B cell (primary cell): ENCODE measurements at regions not wholly inside any gene's neighbourhood (a gene's known extent, or its start where the extent isn't known, plus 50 kb on each side); places are given as distances from the start of the nearest gene placed in this dataset.

ENCODE experiments used
- ATAC-seq: fragments of 200-7000 bp; cut with Tn5 transposase; one replicate; pipeline ENCODE4 v1.10.0; 2021; ENCODE audit warnings: low read depth, mild to moderate bottlenecking, moderate number of reproducible peaks, moderate library complexity
- CTCF ChIA-PET: fragments of 350-600 bp; sonication (Branson Sonifier 250); formaldehyde crosslinking; loops from one replicate; lab custom pipeline; 2021; ENCODE audit warnings: antibody characterized with exemption, inconsistent platforms; lab: Charles Lee
- POLR2A ChIA-PET: fragments of 350-600 bp; sonication (Branson Sonifier 250); formaldehyde crosslinking; loops from one replicate; lab custom pipeline; 2021; ENCODE audit warnings: antibody characterized with exemption; lab: Charles Lee
- DNase-seq: peaks from one replicate; pipeline ENCODE4 v3.0.0; 2013
- H2AFZ ChIP-seq: 2 replicates; pipeline ENCODE4 v1.6.1; 2012; ENCODE audit warnings: mild to moderate bottlenecking, low read depth, low read length; ENCODE audit not compliant: insufficient read depth, poor library complexity, severe bottlenecking
- H3K27ac ChIP-seq, 2 donors: 1 replicate in 1 of 2; 2 replicates in 1 of 2; pipeline ENCODE4 v1.5.1; 2012 to 2013; ENCODE audit warnings: low read length in 2 of 2, mild to moderate bottlenecking in 2 of 2, moderate library complexity in 1 of 2
- H3K27me3 ChIP-seq, 4 experiments: fragments of 200-600 bp in 1 of 4; sonication (generic) in 1 of 4; replicated peaks in 1 of 4; 1 replicate in 2 of 4; 2 replicates in 2 of 4; pipeline versions ENCODE4 v1.6.1 to v1.7.0; 2013 to 2016; ENCODE audit warnings: low read length in 3 of 4, mild to moderate bottlenecking in 2 of 4, mixed read lengths in 1 of 4, moderate library complexity in 1 of 4; ENCODE audit not compliant: insufficient read depth in 4 of 4, control insufficient read depth in 3 of 4; ENCODE audit errors: control extremely low read depth in 1 of 4
- H3K36me3 ChIP-seq, 2 experiments: replicated peaks in 1 of 2; 1 replicate in 1 of 2; 2 replicates in 1 of 2; pipeline versions ENCODE4 v1.6.1 to v1.7.1; 2013; ENCODE audit warnings: low read length in 1 of 2; ENCODE audit not compliant: insufficient read depth in 2 of 2, control insufficient read depth in 1 of 2; ENCODE audit errors: control extremely low read depth in 1 of 2, extremely low read depth in 1 of 2
- H3K4me1 ChIP-seq, 2 donors: fragments of 200-600 bp in 1 of 2; sonication (generic) in 1 of 2; 1 replicate in 1 of 2; 2 replicates in 1 of 2; pipeline versions ENCODE4 v1.5.1 to v1.6.1; 2013 to 2017; ENCODE audit warnings: low read length in 2 of 2; ENCODE audit not compliant: control insufficient read depth in 2 of 2, insufficient read depth in 2 of 2
- H3K4me2 ChIP-seq: replicated peaks from 2 replicates; pipeline ENCODE3; 2012; ENCODE audit warnings: mild to moderate bottlenecking, low read depth, low read length; ENCODE audit not compliant: poor library complexity, severe bottlenecking
- H3K4me3 ChIP-seq, 5 experiments: fragments of 200-600 bp in 1 of 5; sonication (generic) in 1 of 5; 1 replicate in 3 of 5; 2 replicates in 2 of 5; pipeline versions ENCODE4 v1.5.1 to v1.7.0; 2011 to 2016; ENCODE audit warnings: low read length in 4 of 5, mild to moderate bottlenecking in 4 of 5, low read depth in 2 of 5, control low read depth in 1 of 5, moderate library complexity in 1 of 5; ENCODE audit not compliant: insufficient read depth in 1 of 5; ENCODE audit errors: control extremely low read depth in 1 of 5, extremely low read depth in 1 of 5
- H3K79me2 ChIP-seq: fragments of 200-600 bp; sonication (generic); one replicate; pipeline ENCODE4 v1.6.0; 2016; ENCODE audit warnings: low read length; ENCODE audit not compliant: control insufficient read depth, insufficient read depth
- H3K9ac ChIP-seq: fragments of 200-600 bp; sonication (generic); 2 replicates; pipeline ENCODE4 v1.6.1; 2017; ENCODE audit warnings: mild to moderate bottlenecking, low read length, moderate library complexity
- H3K9me3 ChIP-seq, 3 donors: one replicate each; pipeline versions ENCODE4 v1.6.1 to v1.7.1; 2013; ENCODE audit warnings: low read length in 2 of 3; ENCODE audit not compliant: control insufficient read depth in 2 of 3, insufficient read depth in 1 of 3; ENCODE audit errors: control extremely low read depth in 1 of 3
- H4K20me1 ChIP-seq: 2 replicates; pipeline ENCODE4 v1.6.0; 2012; ENCODE audit warnings: mild to moderate bottlenecking, low read length; ENCODE audit not compliant: insufficient read depth, control insufficient read depth, poor library complexity, severe bottlenecking
- H3K27ac Mint-ChIP-seq: one replicate; pipeline ENCODE4 v1.8.0; 2021; ENCODE audit warnings: mixed read lengths
- H3K27me3 Mint-ChIP-seq: one replicate; pipeline ENCODE4 v1.8.0; 2021; ENCODE audit warnings: mixed read lengths
- H3K4me1 Mint-ChIP-seq: one replicate; pipeline ENCODE4 v1.8.0; 2021; ENCODE audit warnings: mixed read lengths
- H3K4me3 Mint-ChIP-seq: one replicate; pipeline ENCODE4 v1.8.0; 2021; ENCODE audit warnings: mixed read lengths
- H3K9me3 Mint-ChIP-seq: one replicate; pipeline ENCODE4 v1.8.0; 2022; ENCODE audit warnings: mixed read lengths; ENCODE audit not compliant: insufficient read depth
- EZH2 ChIP-seq: IDR thresholded peaks from 2 replicates; pipeline ENCODE4 v1.6.1; 2012; ENCODE audit warnings: borderline replicate concordance, low read depth, mild to moderate bottlenecking, moderate library complexity, low read length; ENCODE audit not compliant: insufficient read depth, poor library complexity, severe bottlenecking
- WGBS: methylation state at CpG from one replicate; pipeline ENCODE4 v1.1.5; 2013; ENCODE audit warnings: missing lambda C conversion rate; ENCODE audit not compliant: insufficient coverage; 5-methylcytosine and 5-hydroxymethylcytosine counted together
- intact Hi-C: fragments of 100-400 bp; cut with micrococcal nuclease; formaldehyde crosslinking; loops from one replicate; pipeline ENCODE4 v1.10.0; 2022
- TF ChIP-seq, protein P1 (sequence below): fragments of 200-600 bp; IDR thresholded peaks from one replicate; pipeline ENCODE4 v1.8.0; 2022; ENCODE audit warnings: antibody characterized with exemption, mild to moderate bottlenecking

- no peak overlapping the region for H3K4me2 ChIP-seq
- intact Hi-C loops, result no loop called here
- no peaks in the 10 kb centered on the region for H3K27me3 ChIP-seq
- no peak overlapping the region for H3K4me3 ChIP-seq
- WGBS, result 98% methylated on average over 5 of the region's 6 CpGs
- H3K79me2 ChIP-seq, result no peaks in the 10 kb centered on the region
- no peaks in the 10 kb centered on the region for H3K9me3 Mint-ChIP-seq
- no peaks in the 10 kb centered on the region for H3K9me3 ChIP-seq
- ChIA-PET CTCF (no interaction called here), POLR2A (no interaction called here)
- no peak overlapping the region for H2AFZ ChIP-seq
- no peak for TF ChIP-seq EZH2
- TF ChIP-seq, protein P1, sequence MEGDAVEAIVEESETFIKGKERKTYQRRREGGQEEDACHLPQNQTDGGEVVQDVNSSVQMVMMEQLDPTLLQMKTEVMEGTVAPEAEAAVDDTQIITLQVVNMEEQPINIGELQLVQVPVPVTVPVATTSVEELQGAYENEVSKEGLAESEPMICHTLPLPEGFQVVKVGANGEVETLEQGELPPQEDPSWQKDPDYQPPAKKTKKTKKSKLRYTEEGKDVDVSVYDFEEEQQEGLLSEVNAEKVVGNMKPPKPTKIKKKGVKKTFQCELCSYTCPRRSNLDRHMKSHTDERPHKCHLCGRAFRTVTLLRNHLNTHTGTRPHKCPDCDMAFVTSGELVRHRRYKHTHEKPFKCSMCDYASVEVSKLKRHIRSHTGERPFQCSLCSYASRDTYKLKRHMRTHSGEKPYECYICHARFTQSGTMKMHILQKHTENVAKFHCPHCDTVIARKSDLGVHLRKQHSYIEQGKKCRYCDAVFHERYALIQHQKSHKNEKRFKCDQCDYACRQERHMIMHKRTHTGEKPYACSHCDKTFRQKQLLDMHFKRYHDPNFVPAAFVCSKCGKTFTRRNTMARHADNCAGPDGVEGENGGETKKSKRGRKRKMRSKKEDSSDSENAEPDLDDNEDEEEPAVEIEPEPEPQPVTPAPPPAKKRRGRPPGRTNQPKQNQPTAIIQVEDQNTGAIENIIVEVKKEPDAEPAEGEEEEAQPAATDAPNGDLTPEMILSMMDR, result no peak
- no peaks in the 10 kb centered on the region for H3K36me3 ChIP-seq
- no peak overlapping the region for H3K9ac ChIP-seq
- H4K20me1 ChIP-seq, result no peaks in the 10 kb centered on the region
- no peak overlapping the region for H3K4me3 Mint-ChIP-seq
- no peak overlapping the region for H3K27ac ChIP-seq
- ATAC-seq (no peak), DNase-seq (no peak)
- H3K4me1 ChIP-seq, result no peaks in the 10 kb centered on the region
- H3K4me1 Mint-ChIP-seq, result no peaks in the 10 kb centered on the region
- H3K27me3 Mint-ChIP-seq, result no peaks in the 10 kb centered on the region
- H3K27ac Mint-ChIP-seq, result no peak overlapping the region
Observed at GRCh38 chr6:147874322-147874721, 365.8 kb downstream of the SAMD5 start.

GRCh38 chr6:147879031-147879580 is 370.6 kb downstream of the SAMD5 start:
- Mint-ChIP-seq H3K4me3 (no peak overlapping the region), H3K27me3 (no peaks in the 10 kb centered on the region), H3K9me3 (peaks cover 4% of the 10 kb centered on the region), H3K27ac (no peak overlapping the region), H3K4me1 (no peaks in the 10 kb centered on the region)
- Histone ChIP-seq H3K36me3 (no peaks in the 10 kb centered on the region), H2AFZ (no peak overlapping the region), H3K4me1 (no peaks in the 10 kb centered on the region), H3K79me2 (no peaks in the 10 kb centered on the region), H3K27ac (no peak overlapping the region), H3K4me2 (no peak overlapping the region), H3K4me3 (no peak overlapping the region), H4K20me1 (no peaks in the 10 kb centered on the region), H3K9me3 (no peaks in the 10 kb centered on the region), H3K9ac (no peak overlapping the region), H3K27me3 (no peaks in the 10 kb centered on the region)
- ChIA-PET CTCF (no interaction called here), POLR2A (no interaction called here)
- intact Hi-C loops, result no loop called here
- no peak for ATAC-seq
- DNase-seq, result no peak
- TF ChIP-seq, protein P1, result no peak
- TF ChIP-seq EZH2, result no peak
- WGBS, result 94% methylated on average over 8 of the region's 9 CpGs
